Esophagus squamous epithelium (tissue), 4 donors: ENCODE measurements at regions not wholly inside any gene's neighbourhood (a gene's known extent, or its start where the extent isn't known, plus 50 kb on each side); places are given as distances from the start of the nearest gene placed in this dataset.

Experiments
- CTCF ChIP-seq, 6 experiments: fragments of 450-650 bp in 4 of 6; fragments of 200-600 bp in 2 of 6; sonication (generic) in 2 of 6; IDR thresholded peaks; one replicate each; pipeline ENCODE4 v1.5.1; 2016 to 2019; ENCODE audit warnings: antibody characterized with exemption in 6 of 6, mild to moderate bottlenecking in 4 of 6, moderate library complexity in 4 of 6
- POLR2A ChIP-seq, 4 donors: fragments of 450-650 bp; IDR thresholded peaks; one replicate each; pipeline ENCODE4 v1.6.1; 2017; ENCODE audit warnings: antibody characterized with exemption in 4 of 4, mild to moderate bottlenecking in 4 of 4, moderate library complexity in 3 of 4

- TF ChIP-seq CTCF (IDR thresholded peaks at IDR 0.05) (no peak), POLR2A (IDR thresholded peaks at IDR 0.05) (no peak)
These were observed 252.9 kb downstream of the HGF start for GRCh38 chr7:81516898-81517297.
